ENCODE measurements at regions not wholly inside any gene's neighbourhood (a gene's known extent, or its start where the extent isn't known, plus 50 kb on each side); places are given as distances from the start of the nearest gene placed in this dataset.

DNA sequence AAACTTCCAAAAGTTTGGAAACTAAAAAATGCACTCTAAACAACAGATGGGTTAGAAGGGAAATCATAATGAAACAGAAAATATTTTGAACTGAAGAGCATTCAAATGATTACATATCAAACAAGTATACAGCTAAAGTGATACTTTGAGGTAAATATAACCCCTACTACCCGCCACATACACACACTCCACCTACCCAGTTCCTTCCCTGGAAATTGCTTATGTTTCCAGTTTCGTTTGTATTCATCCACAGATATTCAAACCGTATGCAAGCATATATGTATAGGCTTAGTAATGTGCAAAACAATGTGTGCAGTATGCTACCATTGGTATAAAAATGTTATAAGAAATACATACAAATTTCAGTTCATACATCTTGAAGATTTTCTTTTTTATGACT, 95.5 kb downstream of the SMIM20 start:
- H3K27ac ChIP-seq (ENCODE audit: low read depth, low read length) = no peak overlapping the region
- no peak for FAIRE-seq
- CTCF ChIA-PET (ENCODE audit: partially characterized antibody) = interaction anchor here (0.6 to 2.4 kb wide), 4 partner anchors 15 to 852 kb away, joined by 3 to 8 read pairs (median 4); no protein-coding TSS in a partner anchor

More for the DNA sequence above, 95.5 kb downstream of the SMIM20 start:
- DNase-seq (ENCODE audit: low read depth in 1 of 2, low spot score in 2 of 2) = no peak
- Histone ChIP-seq H2BK12ac (ENCODE audit: low read depth, low read length) (no peak overlapping the region), H2BK5ac (ENCODE audit: low read depth, low read length) (no peak overlapping the region), H2BK15ac (ENCODE audit: low read length) (no peak overlapping the region), H3K4me1 (replicated peaks in 1 of 4; ENCODE audit: control insufficient read depth in 3 of 4, insufficient read depth in 4 of 4, low read length in 3 of 4) (no peaks in the 10 kb centered on the region), H4K8ac (ENCODE audit: extremely low read depth, insufficient read depth, low read length) (no peak overlapping the region), H2BK20ac (ENCODE audit: low read length) (no peak overlapping the region), H3K36me3 (ENCODE audit: control insufficient read depth in 2 of 4, insufficient read depth in 4 of 4, low read length in 3 of 4) (no peaks in the 10 kb centered on the region), H2AK5ac (ENCODE audit: low read depth, low read length) (no peak overlapping the region), H3K23ac (ENCODE audit: insufficient read length) (no peak overlapping the region), H3K14ac (ENCODE audit: insufficient read length) (no peak overlapping the region), H3K56ac (replicated peaks; ENCODE audit: insufficient read length, low read depth, low read length) (no peak overlapping the region), H3K23me2 (ENCODE audit: low read depth, low read length) (no peaks in the 10 kb centered on the region), H3K27me3 (replicated peaks in 1 of 4; ENCODE audit: control insufficient read depth in 3 of 4, extremely low read depth in 1 of 4, insufficient read depth in 3 of 4, low read length in 3 of 4) (no peaks in the 10 kb centered on the region), H3K9me3 (ENCODE audit: insufficient read depth in 2 of 2, low read depth in 1 of 2, low read length in 1 of 2) (0 out of 4 replicates have a peak, but pooled peaks cover 0 to 3% of the 10 kb centered on the region in 2 experiments), H3K79me2 (ENCODE audit: control insufficient read depth in 1 of 2, insufficient read depth in 2 of 2, low read length in 2 of 2) (no peaks in the 10 kb centered on the region), H3K4me3 (ENCODE audit: extremely low read depth in 1 of 4, insufficient read depth in 2 of 4, low read depth in 3 of 4, low read length in 4 of 4) (no peak overlapping the region), H3K9ac (replicated peaks in 1 of 4; ENCODE audit: extremely low read depth in 1 of 4, low read depth in 3 of 4, low read length in 3 of 4) (no peak overlapping the region), H4K91ac (replicated peaks; ENCODE audit: insufficient read length, low read length) (no peak overlapping the region), H4K5ac (ENCODE audit: insufficient read length, low read depth, low read length) (no peak overlapping the region), H3K4ac (replicated peaks; ENCODE audit: insufficient read length, low read depth, low read length) (no peak overlapping the region), H3K18ac (ENCODE audit: extremely low read depth, low read length) (no peak overlapping the region), H4K20me1 (replicated peaks in 1 of 2; ENCODE audit: control insufficient read depth in 1 of 2, insufficient read depth in 2 of 2, low read length in 2 of 2) (no peaks in the 10 kb centered on the region), H3K79me1 (ENCODE audit: low read depth, low read length) (no peaks in the 10 kb centered on the region), H2BK120ac (replicated peaks; ENCODE audit: low read depth, low read length) (no peak overlapping the region), H2AFZ (ENCODE audit: low read length) (no peak overlapping the region), H3K4me2 (ENCODE audit: insufficient read depth in 1 of 2, low read depth in 2 of 2, low read length in 2 of 2) (no peak overlapping the region)
- 83% methylated on average over 3 of the region's 3 CpGs; no CpG with 5 or more reads in 1 of the 2 experiments for whole genome bisulfite sequencing, 2 experiments (ENCODE audit: extremely low coverage in 1 of 2, insufficient coverage in 1 of 2, insufficient read length in 1 of 2, insufficient replicate concordance in 2 of 2, low coverage in 1 of 2, low lambda C conversion rate in 2 of 2, missing lambda C conversion rate in 1 of 2)
- TF ChIP-seq, protein P1, sequence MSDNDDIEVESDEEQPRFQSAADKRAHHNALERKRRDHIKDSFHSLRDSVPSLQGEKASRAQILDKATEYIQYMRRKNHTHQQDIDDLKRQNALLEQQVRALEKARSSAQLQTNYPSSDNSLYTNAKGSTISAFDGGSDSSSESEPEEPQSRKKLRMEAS (IDR thresholded peaks at IDR 0.05) = no peak
- TF ChIP-seq SIX5 (IDR thresholded peaks at IDR 0.05; ENCODE audit: low read depth, low read length) (no peak), TEAD4 (IDR thresholded peaks at IDR 0.05; ENCODE audit: low read depth, low read length) (no peak)
- POLR2A ChIA-PET (ENCODE audit: partially characterized antibody) = no interaction called here

Data from H1 (cell line).